Smooth muscle cell (in vitro differentiated cells): ENCODE measurements at regions not wholly inside any gene's neighbourhood (a gene's known extent, or its start where the extent isn't known, plus 50 kb on each side); places are given as distances from the start of the nearest gene placed in this dataset.

Experiments used
- DNase-seq: peaks from one replicate; lab custom pipeline; 2025; ENCODE audit not compliant: unreplicated experiment; lab: John Stamatoyannopoulos, UW
- H2AFZ ChIP-seq: fragments of 200-600 bp; sonication (generic); 2 replicates; pipeline ENCODE4 v1.6.0; 2016; ENCODE audit warnings: antibody characterized with exemption, low read depth, mild to moderate bottlenecking
- H3F3A ChIP-seq: fragments of 200-600 bp; sonication (generic); 2 replicates; pipeline ENCODE4 v1.6.0; 2017; ENCODE audit warnings: antibody characterized with exemption, low read depth
- H3K27ac ChIP-seq: fragments of 200-600 bp; sonication (generic); 2 replicates; pipeline ENCODE4 v1.5.1; 2016; ENCODE audit warnings: low read depth, mild to moderate bottlenecking
- H3K27me3 ChIP-seq: fragments of 200-600 bp; sonication (generic); 2 replicates; pipeline ENCODE4 v1.6.1; 2016; ENCODE audit warnings: low read depth, mild to moderate bottlenecking
- H3K36me3 ChIP-seq: fragments of 200-600 bp; sonication (generic); 2 replicates; pipeline ENCODE4 v1.5.1; 2016; ENCODE audit warnings: low read depth
- H3K4me1 ChIP-seq: fragments of 200-600 bp; sonication (generic); 2 replicates; pipeline ENCODE4 v1.5.1; 2016; ENCODE audit warnings: low read depth
- H3K4me2 ChIP-seq: fragments of 200-600 bp; sonication (generic); 2 replicates; pipeline ENCODE4 v1.6.0; 2016; ENCODE audit warnings: mild to moderate bottlenecking
- H3K4me3 ChIP-seq: fragments of 200-600 bp; sonication (generic); 2 replicates; pipeline ENCODE4 v1.5.1; 2016; ENCODE audit warnings: mild to moderate bottlenecking
- H3K79me2 ChIP-seq: fragments of 200-600 bp; sonication (generic); 2 replicates; pipeline ENCODE4 v1.6.0; 2016; ENCODE audit warnings: low read depth, mild to moderate bottlenecking
- H3K9ac ChIP-seq: fragments of 200-600 bp; sonication (generic); 2 replicates; pipeline ENCODE4 v1.6.0; 2016; ENCODE audit warnings: low read depth
- H3K9me3 ChIP-seq: fragments of 200-600 bp; sonication (generic); replicated peaks from 2 replicates; pipeline ENCODE4 v1.5.1; 2016; ENCODE audit warnings: low read depth
- H4K20me1 ChIP-seq: fragments of 200-600 bp; sonication (generic); 2 replicates; pipeline ENCODE4 v1.6.0; 2016; ENCODE audit warnings: low read depth
- WGBS: methylation state at CpG from one replicate; pipeline ENCODE4 v1.1.7; 2016; ENCODE audit warnings: low lambda C conversion rate; 5-methylcytosine and 5-hydroxymethylcytosine counted together
- TF ChIP-seq, protein P1 (sequence below): fragments of 200-600 bp; sonication (generic); IDR thresholded peaks from 2 replicates; pipeline ENCODE4 v1.5.1; 2017; ENCODE audit warnings: borderline replicate concordance, mild to moderate bottlenecking, antibody characterized with exemption; ENCODE audit not compliant: insufficient read depth, poor library complexity, severe bottlenecking

DNA sequence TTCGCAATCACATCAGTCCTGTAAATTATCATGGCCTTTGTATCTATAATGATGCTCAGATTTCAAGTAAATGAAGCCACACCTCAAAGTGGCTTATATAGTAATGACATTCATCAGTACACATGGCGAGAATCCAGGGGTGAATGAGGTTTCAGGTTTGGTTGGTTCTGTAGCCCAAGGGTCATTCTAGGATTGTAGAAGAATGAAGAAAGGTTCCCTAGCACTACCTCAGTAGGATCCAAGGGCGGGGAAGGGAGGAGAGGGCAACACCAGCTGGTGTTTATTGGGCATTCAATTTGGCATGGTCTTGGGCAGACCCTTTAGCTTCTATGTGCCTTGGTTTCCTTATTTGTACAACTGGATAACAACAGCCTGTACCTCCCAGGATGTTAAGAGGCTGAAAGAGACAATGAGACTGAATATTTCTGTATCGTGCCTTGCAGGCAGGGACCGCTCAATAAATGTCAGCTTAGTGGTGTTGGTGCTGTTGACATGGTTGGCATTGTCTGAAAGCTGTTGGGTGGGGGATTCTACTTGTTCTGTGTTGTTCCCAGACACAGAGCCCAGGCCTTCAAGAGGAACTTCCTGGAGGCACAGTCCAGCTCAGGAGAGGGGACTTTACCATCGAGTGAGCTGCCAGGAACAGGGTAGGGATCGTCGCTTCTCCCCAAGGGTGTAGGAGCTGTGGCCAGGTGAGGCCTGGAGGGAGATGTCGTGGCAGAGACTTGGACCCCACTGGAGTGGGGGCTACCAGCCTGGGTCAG, 388.2 kb downstream of the PTPRU start:
- WGBS, result 83% methylated on average over 9 of the region's 9 CpGs
- Histone ChIP-seq H3K27me3 (peaks cover 5% of the 10 kb centered on the region), H3K36me3 (no peaks in the 10 kb centered on the region), H3K79me2 (no peaks in the 10 kb centered on the region), H3K4me3 (no peak overlapping the region), H3K9me3 (no peaks in the 10 kb centered on the region), H3K27ac (no peak overlapping the region), H3K4me1 (no peaks in the 10 kb centered on the region), H4K20me1 (no peaks in the 10 kb centered on the region), H3F3A (no peaks in the 10 kb centered on the region), H3K4me2 (no peak overlapping the region), H3K9ac (no peak overlapping the region), H2AFZ (no peak overlapping the region)
- TF ChIP-seq, protein P1, sequence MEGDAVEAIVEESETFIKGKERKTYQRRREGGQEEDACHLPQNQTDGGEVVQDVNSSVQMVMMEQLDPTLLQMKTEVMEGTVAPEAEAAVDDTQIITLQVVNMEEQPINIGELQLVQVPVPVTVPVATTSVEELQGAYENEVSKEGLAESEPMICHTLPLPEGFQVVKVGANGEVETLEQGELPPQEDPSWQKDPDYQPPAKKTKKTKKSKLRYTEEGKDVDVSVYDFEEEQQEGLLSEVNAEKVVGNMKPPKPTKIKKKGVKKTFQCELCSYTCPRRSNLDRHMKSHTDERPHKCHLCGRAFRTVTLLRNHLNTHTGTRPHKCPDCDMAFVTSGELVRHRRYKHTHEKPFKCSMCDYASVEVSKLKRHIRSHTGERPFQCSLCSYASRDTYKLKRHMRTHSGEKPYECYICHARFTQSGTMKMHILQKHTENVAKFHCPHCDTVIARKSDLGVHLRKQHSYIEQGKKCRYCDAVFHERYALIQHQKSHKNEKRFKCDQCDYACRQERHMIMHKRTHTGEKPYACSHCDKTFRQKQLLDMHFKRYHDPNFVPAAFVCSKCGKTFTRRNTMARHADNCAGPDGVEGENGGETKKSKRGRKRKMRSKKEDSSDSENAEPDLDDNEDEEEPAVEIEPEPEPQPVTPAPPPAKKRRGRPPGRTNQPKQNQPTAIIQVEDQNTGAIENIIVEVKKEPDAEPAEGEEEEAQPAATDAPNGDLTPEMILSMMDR, result no peak
- DNase-seq, result no peak

DNA sequence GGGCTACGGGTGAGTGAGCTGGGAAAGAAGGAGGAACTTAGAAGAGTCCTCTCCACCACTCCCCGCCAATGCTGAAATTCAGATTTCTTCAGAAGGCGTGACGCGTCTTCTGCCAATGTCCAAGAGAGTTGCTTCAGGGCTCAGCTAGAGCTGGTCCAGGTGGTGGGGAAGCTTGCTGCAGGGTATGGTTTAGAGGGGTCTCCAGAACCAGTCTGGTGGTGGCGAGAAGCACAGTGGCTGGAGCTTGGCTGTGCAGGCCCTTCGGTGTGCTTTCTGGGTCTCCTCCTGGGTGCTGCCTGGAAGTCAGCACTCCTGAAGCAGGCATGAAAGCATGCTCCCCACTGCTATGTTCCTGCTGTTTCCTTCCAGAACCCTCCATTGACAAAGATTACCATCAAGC, 387.2 kb downstream of the PTPRU start:
- 91% methylated on average over 7 of the region's 7 CpGs for WGBS
- no peaks in the 10 kb centered on the region for H3K9me3 ChIP-seq
- H3F3A ChIP-seq, result no peaks in the 10 kb centered on the region
- H3K9ac ChIP-seq, result no peak overlapping the region
- no peak overlapping the region for H3K4me3 ChIP-seq
- no peak for DNase-seq
- peaks cover 5% of the 10 kb centered on the region for H3K27me3 ChIP-seq
- H3K4me2 ChIP-seq, result no peak overlapping the region
- H3K79me2 ChIP-seq, result no peaks in the 10 kb centered on the region
- no peaks in the 10 kb centered on the region for H4K20me1 ChIP-seq
- H2AFZ ChIP-seq, result no peak overlapping the region
- no peaks in the 10 kb centered on the region for H3K36me3 ChIP-seq
- TF ChIP-seq, protein P1, result no peak
- no peak overlapping the region for H3K27ac ChIP-seq
- H3K4me1 ChIP-seq, result no peaks in the 10 kb centered on the region

- Histone ChIP-seq H3K27ac (no peak overlapping the region), H3F3A (no peaks in the 10 kb centered on the region), H3K4me3 (no peak overlapping the region), H3K79me2 (no peaks in the 10 kb centered on the region), H3K9me3 (no peaks in the 10 kb centered on the region), H3K4me2 (no peak overlapping the region), H4K20me1 (no peaks in the 10 kb centered on the region), H2AFZ (no peak overlapping the region), H3K9ac (no peak overlapping the region), H3K4me1 (no peaks in the 10 kb centered on the region), H3K36me3 (no peaks in the 10 kb centered on the region), H3K27me3 (peaks cover 5% of the 10 kb centered on the region)
- TF ChIP-seq, protein P1, result no peak
- no peak for DNase-seq
- WGBS, result 82% methylated on average over 11 of the region's 11 CpGs
Measured at GRCh38 chr1:29621826-29622435, 385.6 kb downstream of the PTPRU start.
